ENCODE measurements at regions not wholly inside any gene's neighbourhood (a gene's known extent, or its start where the extent isn't known, plus 50 kb on each side); places are given as distances from the start of the nearest gene placed in this dataset.

GRCh38 chr7:52271703-52272102 lies 763.7 kb upstream of the POM121L12 start:
- DNase-seq (ENCODE audit: low read depth, low spot score) = no peak

GRCh38 chr7:52270301-52270700 lies 765.1 kb upstream of the POM121L12 start:
- DNase-seq (ENCODE audit: low read depth, low spot score) = peak; percentile 67

- peak; percentile 26 for DNase-seq (ENCODE audit: low read depth, low spot score)
These were observed 765.8 kb upstream of the POM121L12 start for GRCh38 chr7:52269669-52270068.

GRCh38 chr7:52261057-52261456 lies 774.4 kb upstream of the POM121L12 start:
- no peak for DNase-seq (ENCODE audit: low read depth, low spot score)

- DNase-seq (ENCODE audit: low read depth, low spot score) = peak; percentile 3
These were observed 775.3 kb upstream of the POM121L12 start for GRCh38 chr7:52260046-52260665.

- DNase-seq (ENCODE audit: low read depth, low spot score) = no peak
These were observed 777.5 kb upstream of the POM121L12 start for GRCh38 chr7:52257890-52258289.

- DNase-seq (ENCODE audit: low read depth, low spot score) = no peak
These were observed 780.9 kb upstream of the POM121L12 start for GRCh38 chr7:52254396-52255010.

- no peak for DNase-seq (ENCODE audit: low read depth, low spot score)
These were observed 781.5 kb upstream of the POM121L12 start for GRCh38 chr7:52253953-52254352.

- DNase-seq (ENCODE audit: low read depth, low spot score) = no peak
These were observed 785.7 kb upstream of the POM121L12 start for GRCh38 chr7:52249741-52250140.

GRCh38 chr7:52247518-52247917 lies 787.9 kb upstream of the POM121L12 start:
- DNase-seq (ENCODE audit: low read depth, low spot score) = no peak

GRCh38 chr7:52243685-52244084 lies 791.7 kb upstream of the POM121L12 start:
- DNase-seq (ENCODE audit: low read depth, low spot score) = no peak

GRCh38 chr7:52233248-52233647 lies 802.2 kb upstream of the POM121L12 start:
- DNase-seq (ENCODE audit: low read depth, low spot score) = no peak

GRCh38 chr7:52211930-52212329 lies 823.5 kb upstream of the POM121L12 start:
- DNase-seq (ENCODE audit: low read depth, low spot score) = no peak

- DNase-seq (ENCODE audit: low read depth, low spot score) = no peak
These were observed 825.8 kb upstream of the POM121L12 start for GRCh38 chr7:52209614-52210013.

- no peak for DNase-seq (ENCODE audit: low read depth, low spot score)
These were observed 838.2 kb upstream of the POM121L12 start for GRCh38 chr7:52197221-52197620.

GRCh38 chr7:52195664-52196063 lies 839.8 kb upstream of the POM121L12 start:
- no peak for DNase-seq (ENCODE audit: low read depth, low spot score)

- no peak for DNase-seq (ENCODE audit: low read depth, low spot score)
These were observed 846.2 kb upstream of the POM121L12 start for GRCh38 chr7:52189153-52189778.

GRCh38 chr7:52184006-52184703 lies 851.3 kb upstream of the POM121L12 start:
- no peak for DNase-seq (ENCODE audit: low read depth, low spot score)

- no peak for DNase-seq (ENCODE audit: low read depth, low spot score)
These were observed 855.5 kb upstream of the POM121L12 start for GRCh38 chr7:52179934-52180333.

- DNase-seq (ENCODE audit: low read depth, low spot score) = no peak
These were observed 851.5 kb upstream of the COBL start for GRCh38 chr7:52168085-52168484.

- DNase-seq (ENCODE audit: low read depth, low spot score) = no peak
These were observed 846.7 kb upstream of the COBL start for GRCh38 chr7:52163311-52163710.

- no peak for DNase-seq (ENCODE audit: low read depth, low spot score)
These were observed 844.9 kb upstream of the COBL start for GRCh38 chr7:52161483-52161882.
